H1 (cell line): ENCODE measurements at regions not wholly inside any gene's neighbourhood (a gene's known extent, or its start where the extent isn't known, plus 50 kb on each side); places are given as distances from the start of the nearest gene placed in this dataset.

Source experiments
- TF ChIP-seq, protein P1 (sequence below): fragments of 300-600 bp; sonication (generic); IDR thresholded peaks from 2 replicates; pipeline ENCODE4 v1.7.1; 2012; ENCODE audit warnings: low read length, moderate library complexity, mild to moderate bottlenecking, inconsistent platforms; ENCODE audit not compliant: insufficient replicate concordance

- TF ChIP-seq, protein P1, sequence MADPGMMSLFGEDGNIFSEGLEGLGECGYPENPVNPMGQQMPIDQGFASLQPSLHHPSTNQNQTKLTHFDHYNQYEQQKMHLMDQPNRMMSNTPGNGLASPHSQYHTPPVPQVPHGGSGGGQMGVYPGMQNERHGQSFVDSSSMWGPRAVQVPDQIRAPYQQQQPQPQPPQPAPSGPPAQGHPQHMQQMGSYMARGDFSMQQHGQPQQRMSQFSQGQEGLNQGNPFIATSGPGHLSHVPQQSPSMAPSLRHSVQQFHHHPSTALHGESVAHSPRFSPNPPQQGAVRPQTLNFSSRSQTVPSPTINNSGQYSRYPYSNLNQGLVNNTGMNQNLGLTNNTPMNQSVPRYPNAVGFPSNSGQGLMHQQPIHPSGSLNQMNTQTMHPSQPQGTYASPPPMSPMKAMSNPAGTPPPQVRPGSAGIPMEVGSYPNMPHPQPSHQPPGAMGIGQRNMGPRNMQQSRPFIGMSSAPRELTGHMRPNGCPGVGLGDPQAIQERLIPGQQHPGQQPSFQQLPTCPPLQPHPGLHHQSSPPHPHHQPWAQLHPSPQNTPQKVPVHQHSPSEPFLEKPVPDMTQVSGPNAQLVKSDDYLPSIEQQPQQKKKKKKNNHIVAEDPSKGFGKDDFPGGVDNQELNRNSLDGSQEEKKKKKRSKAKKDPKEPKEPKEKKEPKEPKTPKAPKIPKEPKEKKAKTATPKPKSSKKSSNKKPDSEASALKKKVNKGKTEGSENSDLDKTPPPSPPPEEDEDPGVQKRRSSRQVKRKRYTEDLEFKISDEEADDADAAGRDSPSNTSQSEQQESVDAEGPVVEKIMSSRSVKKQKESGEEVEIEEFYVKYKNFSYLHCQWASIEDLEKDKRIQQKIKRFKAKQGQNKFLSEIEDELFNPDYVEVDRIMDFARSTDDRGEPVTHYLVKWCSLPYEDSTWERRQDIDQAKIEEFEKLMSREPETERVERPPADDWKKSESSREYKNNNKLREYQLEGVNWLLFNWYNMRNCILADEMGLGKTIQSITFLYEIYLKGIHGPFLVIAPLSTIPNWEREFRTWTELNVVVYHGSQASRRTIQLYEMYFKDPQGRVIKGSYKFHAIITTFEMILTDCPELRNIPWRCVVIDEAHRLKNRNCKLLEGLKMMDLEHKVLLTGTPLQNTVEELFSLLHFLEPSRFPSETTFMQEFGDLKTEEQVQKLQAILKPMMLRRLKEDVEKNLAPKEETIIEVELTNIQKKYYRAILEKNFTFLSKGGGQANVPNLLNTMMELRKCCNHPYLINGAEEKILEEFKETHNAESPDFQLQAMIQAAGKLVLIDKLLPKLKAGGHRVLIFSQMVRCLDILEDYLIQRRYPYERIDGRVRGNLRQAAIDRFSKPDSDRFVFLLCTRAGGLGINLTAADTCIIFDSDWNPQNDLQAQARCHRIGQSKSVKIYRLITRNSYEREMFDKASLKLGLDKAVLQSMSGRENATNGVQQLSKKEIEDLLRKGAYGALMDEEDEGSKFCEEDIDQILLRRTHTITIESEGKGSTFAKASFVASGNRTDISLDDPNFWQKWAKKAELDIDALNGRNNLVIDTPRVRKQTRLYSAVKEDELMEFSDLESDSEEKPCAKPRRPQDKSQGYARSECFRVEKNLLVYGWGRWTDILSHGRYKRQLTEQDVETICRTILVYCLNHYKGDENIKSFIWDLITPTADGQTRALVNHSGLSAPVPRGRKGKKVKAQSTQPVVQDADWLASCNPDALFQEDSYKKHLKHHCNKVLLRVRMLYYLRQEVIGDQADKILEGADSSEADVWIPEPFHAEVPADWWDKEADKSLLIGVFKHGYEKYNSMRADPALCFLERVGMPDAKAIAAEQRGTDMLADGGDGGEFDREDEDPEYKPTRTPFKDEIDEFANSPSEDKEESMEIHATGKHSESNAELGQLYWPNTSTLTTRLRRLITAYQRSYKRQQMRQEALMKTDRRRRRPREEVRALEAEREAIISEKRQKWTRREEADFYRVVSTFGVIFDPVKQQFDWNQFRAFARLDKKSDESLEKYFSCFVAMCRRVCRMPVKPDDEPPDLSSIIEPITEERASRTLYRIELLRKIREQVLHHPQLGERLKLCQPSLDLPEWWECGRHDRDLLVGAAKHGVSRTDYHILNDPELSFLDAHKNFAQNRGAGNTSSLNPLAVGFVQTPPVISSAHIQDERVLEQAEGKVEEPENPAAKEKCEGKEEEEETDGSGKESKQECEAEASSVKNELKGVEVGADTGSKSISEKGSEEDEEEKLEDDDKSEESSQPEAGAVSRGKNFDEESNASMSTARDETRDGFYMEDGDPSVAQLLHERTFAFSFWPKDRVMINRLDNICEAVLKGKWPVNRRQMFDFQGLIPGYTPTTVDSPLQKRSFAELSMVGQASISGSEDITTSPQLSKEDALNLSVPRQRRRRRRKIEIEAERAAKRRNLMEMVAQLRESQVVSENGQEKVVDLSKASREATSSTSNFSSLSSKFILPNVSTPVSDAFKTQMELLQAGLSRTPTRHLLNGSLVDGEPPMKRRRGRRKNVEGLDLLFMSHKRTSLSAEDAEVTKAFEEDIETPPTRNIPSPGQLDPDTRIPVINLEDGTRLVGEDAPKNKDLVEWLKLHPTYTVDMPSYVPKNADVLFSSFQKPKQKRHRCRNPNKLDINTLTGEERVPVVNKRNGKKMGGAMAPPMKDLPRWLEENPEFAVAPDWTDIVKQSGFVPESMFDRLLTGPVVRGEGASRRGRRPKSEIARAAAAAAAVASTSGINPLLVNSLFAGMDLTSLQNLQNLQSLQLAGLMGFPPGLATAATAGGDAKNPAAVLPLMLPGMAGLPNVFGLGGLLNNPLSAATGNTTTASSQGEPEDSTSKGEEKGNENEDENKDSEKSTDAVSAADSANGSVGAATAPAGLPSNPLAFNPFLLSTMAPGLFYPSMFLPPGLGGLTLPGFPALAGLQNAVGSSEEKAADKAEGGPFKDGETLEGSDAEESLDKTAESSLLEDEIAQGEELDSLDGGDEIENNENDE: no peak
Observed at GRCh38 chr16:54856871-54857270, 73.8 kb upstream of the IRX5 start (continued).
